A549 (cell line): ENCODE measurements at regions not wholly inside any gene's neighbourhood (a gene's known extent, or its start where the extent isn't known, plus 50 kb on each side); places are given as distances from the start of the nearest gene placed in this dataset.

Source experiments
- ATAC-seq, 2 experiments: fragments of 200-7000 bp in 1 of 2; fragments of >200 bp in 1 of 2; cut with Nextera tagmentation in 1 of 2; cut with Tn5 transposase in 1 of 2; 3 replicates each; pipeline versions ENCODE4 v1.8.0 to v1.9.1; 2018 to 2020; ENCODE audit warnings: mild to moderate bottlenecking in 1 of 2, moderate library complexity in 1 of 2
- CTCF ChIA-PET: fragments of 300-600 bp; sonication (Branson Sonifier 250); formaldehyde crosslinking; extraction: SDS; loops from one replicate; lab custom pipeline; 2021; ENCODE audit warnings: antibody characterized with exemption, inconsistent platforms; lab: Yijun Ruan, JAX
- POLR2A ChIA-PET: fragments of 350-600 bp; formaldehyde crosslinking; extraction: SDS; loops from one replicate; lab custom pipeline; 2021; ENCODE audit warnings: antibody characterized with exemption, inconsistent platforms; lab: Yijun Ruan, JAX
- DNase-seq, 2 experiments: peaks; one replicate each; pipeline versions ENCODE4 v3.0.0 to v3.0.0-alpha.2; 2011 to 2016; ENCODE audit warnings: low read depth in 1 of 2, low spot score in 1 of 2
- FAIRE-seq: peaks from 2 replicates; lab custom pipeline; 2011; peaks lifted over from hg19 to GRCh38; lab: Jason Lieb, UNC
- H3K27ac ChIP-seq, 2 experiments: fragments of >200 bp; sonication (Bioruptor Twin); formaldehyde crosslinking; 3 replicates each; pipeline ENCODE4 v1.5.1; 2016 to 2017
- H3K4me1 ChIP-seq: fragments of >200 bp; sonication (Bioruptor Twin); formaldehyde crosslinking; 3 replicates; pipeline ENCODE4 v1.6.1; 2016
- H3K4me2 ChIP-seq: fragments of >200 bp; sonication (Bioruptor Twin); formaldehyde crosslinking; 3 replicates; pipeline ENCODE4 v1.6.1; 2016
- H3K4me3 ChIP-seq: fragments of >200 bp; sonication (Bioruptor Twin); formaldehyde crosslinking; 3 replicates; pipeline ENCODE4 v1.5.1; 2016
- H3K9me3 ChIP-seq: fragments of >200 bp; sonication (Bioruptor Twin); formaldehyde crosslinking; 3 replicates; pipeline ENCODE4 v1.6.1; 2016
- ATOH8 ChIP-seq: fragments of 250-450 bp; sonication (Bioruptor Pico); IDR thresholded peaks from 2 replicates; pipeline ENCODE4 v1.5.0; 2020; ENCODE audit warnings: low read depth, mild to moderate bottlenecking, moderate library complexity
- CBX8 ChIP-seq: fragments of 200-600 bp; sonication (generic); IDR thresholded peaks from 2 replicates; pipeline ENCODE4 v1.6.1; 2016
- CHD2 ChIP-seq: fragments of 150-350 bp; IDR thresholded peaks from 2 replicates; pipeline ENCODE4 v1.6.1; 2014; ENCODE audit warnings: low read length; ENCODE audit not compliant: partially characterized antibody
- CHD4 ChIP-seq: fragments of 200-600 bp; sonication (generic); IDR thresholded peaks from 2 replicates; pipeline ENCODE4 v1.6.1; 2016; ENCODE audit warnings: antibody characterized with exemption, mild to moderate bottlenecking, borderline replicate concordance
- E2F6 ChIP-seq: IDR thresholded peaks from 2 replicates; pipeline ENCODE4 v1.6.1; 2012; ENCODE audit warnings: low read depth, borderline replicate concordance
- EP300 ChIP-seq, 2 experiments: fragments of >200 bp; sonication (Bioruptor Twin); formaldehyde crosslinking; IDR thresholded peaks; 2 replicates in 1 of 2; 3 replicates in 1 of 2; pipeline ENCODE4 v1.6.1; 2016 to 2017
- FOSB ChIP-seq: fragments of 250-450 bp; sonication (Bioruptor Pico); IDR thresholded peaks from 2 replicates; pipeline ENCODE4 v1.5.0; 2020; ENCODE audit warnings: mild to moderate bottlenecking, moderate library complexity
- FOSL2 ChIP-seq, 2 experiments: fragments of 450-650 bp in 1 of 2; fragments of >200 bp in 1 of 2; sonication (Bioruptor Twin) in 1 of 2; formaldehyde crosslinking; IDR thresholded peaks; 2 replicates each; pipeline versions ENCODE4 v1.5.0 to v1.6.1; 2016 to 2020; ENCODE audit warnings: mild to moderate bottlenecking in 1 of 2, moderate library complexity in 1 of 2
- GATA3 ChIP-seq: IDR thresholded peaks from 2 replicates; pipeline ENCODE4 v1.6.1; 2012; ENCODE audit warnings: borderline replicate concordance
- HDAC2 ChIP-seq: fragments of 200-600 bp; sonication (generic); IDR thresholded peaks from 2 replicates; pipeline ENCODE4 v1.6.1; 2016
- HES2 ChIP-seq: fragments of >200 bp; sonication (Bioruptor Twin); formaldehyde crosslinking; IDR thresholded peaks from 2 replicates; pipeline ENCODE4 v1.6.1; 2016
- HEYL ChIP-seq: fragments of 250-450 bp; sonication (Bioruptor Pico); IDR thresholded peaks from 2 replicates; pipeline ENCODE4 v1.8.0; 2021; ENCODE audit warnings: mild to moderate bottlenecking, moderate library complexity
- JUN ChIP-seq, 2 experiments: fragments of >200 bp; sonication (Bioruptor Twin); formaldehyde crosslinking; IDR thresholded peaks; 2 replicates in 1 of 2; 3 replicates in 1 of 2; pipeline ENCODE4 v1.6.1; 2016 to 2017
- JUNB ChIP-seq: fragments of >200 bp; sonication (Bioruptor Twin); formaldehyde crosslinking; IDR thresholded peaks from 2 replicates; pipeline ENCODE4 v1.6.1; 2016
- MAX ChIP-seq: IDR thresholded peaks from 2 replicates; pipeline ENCODE4 v1.6.1; 2012
- NFE2L2 ChIP-seq: fragments of 150-350 bp; conservative IDR thresholded peaks from 2 replicates; pipeline ENCODE4 v1.6.1; 2014; ENCODE audit warnings: low read length
- RAD21 ChIP-seq, 2 experiments: fragments of >200 bp in 1 of 2; sonication (Bioruptor Twin) in 1 of 2; formaldehyde crosslinking in 1 of 2; IDR thresholded peaks in 1 of 2; conservative IDR thresholded peaks in 1 of 2; 2 replicates in 1 of 2; 3 replicates in 1 of 2; pipeline ENCODE4 v1.6.1; 2012 to 2018; ENCODE audit warnings: inconsistent platforms in 1 of 2
- RCOR1 ChIP-seq: fragments of 150-350 bp; IDR thresholded peaks from 2 replicates; pipeline ENCODE4 v1.6.1; 2014; ENCODE audit warnings: antibody characterized with exemption, low read length, low read depth
- SREBF2 ChIP-seq: fragments of 450-650 bp; IDR thresholded peaks from 2 replicates; pipeline ENCODE4 v1.6.1; 2014; ENCODE audit warnings: mild to moderate bottlenecking, moderate library complexity
- TFCP2L1 ChIP-seq: fragments of 250-450 bp; sonication (Bioruptor Pico); IDR thresholded peaks from 2 replicates; pipeline ENCODE4 v1.5.0; 2021; ENCODE audit warnings: mild to moderate bottlenecking
- ZC3H11A ChIP-seq: fragments of 450-650 bp; IDR thresholded peaks from 2 replicates; pipeline ENCODE4 v1.6.1; 2014; ENCODE audit warnings: antibody characterized with exemption, mild to moderate bottlenecking
- ZFP36 ChIP-seq: fragments of 450-650 bp; IDR thresholded peaks from 2 replicates; pipeline ENCODE4 v1.6.1; 2014; ENCODE audit warnings: borderline replicate concordance; ENCODE audit not compliant: partially characterized antibody
- ZNF302 ChIP-seq: fragments of 250-450 bp; sonication (Bioruptor Pico); IDR thresholded peaks from 2 replicates; pipeline ENCODE4 v1.9.0; 2021; ENCODE audit warnings: inconsistent platforms, mild to moderate bottlenecking, moderate library complexity
- WGBS: methylation state at CpG from one replicate; pipeline ENCODE4 v1.1.6; 2017; ENCODE audit errors: missing lambda C conversion rate; 5-methylcytosine and 5-hydroxymethylcytosine counted together
- TF ChIP-seq, protein P1 (sequence below): fragments of 150-350 bp; IDR thresholded peaks from 2 replicates; pipeline ENCODE4 v1.6.1; 2014; ENCODE audit warnings: low read depth, mild to moderate bottlenecking, low read length
- TF ChIP-seq, protein P2 (sequence below): fragments of 450-650 bp; IDR thresholded peaks from 2 replicates; pipeline ENCODE4 v1.6.1; 2014; ENCODE audit warnings: antibody characterized with exemption

DNA sequence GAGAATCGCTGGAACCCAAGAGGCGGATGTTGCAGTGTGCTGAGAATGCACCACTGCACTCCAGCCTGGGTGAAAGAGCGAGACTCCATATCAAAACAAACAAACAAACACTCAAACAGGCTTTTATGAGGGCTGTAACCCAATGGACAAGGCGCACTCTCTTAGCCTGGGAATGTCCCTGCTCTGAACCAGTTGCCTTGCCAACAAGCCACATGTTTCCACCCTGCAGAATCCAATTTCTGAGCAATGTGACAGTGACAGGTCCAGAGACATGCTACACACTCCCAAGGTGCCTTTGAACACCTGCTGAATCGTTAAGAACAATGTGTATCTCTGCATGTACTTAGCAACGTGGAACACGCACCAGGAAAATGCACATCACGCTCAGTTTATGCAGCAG is 186.8 kb upstream of the AUTS2 start:
- peak in 1 of 2 experiments; percentile 55; a peak in 3 of 6 replicates for ATAC-seq
- 65% methylated on average over 8 of the region's 8 CpGs for WGBS
- no peak for DNase-seq
- ChIA-PET POLR2A (no interaction called here), CTCF (interaction anchor here (1.6 kb wide), 1 partner anchor 521 kb away, joined by 4 read pairs; no protein-coding TSS in a partner anchor)
- peaks cover 23% of the 10 kb centered on the region; the same call in 2 of the 3 replicates for H3K4me1 ChIP-seq
- no peak for TF ChIP-seq HDAC2
- no peak for TF ChIP-seq NFE2L2
- no peak for TF ChIP-seq ZFP36
- no peak for TF ChIP-seq CHD4
- TF ChIP-seq JUNB = no peak
- no peak for TF ChIP-seq ZNF302 (CRISPR knock-in tag)
- TF ChIP-seq, protein P1, sequence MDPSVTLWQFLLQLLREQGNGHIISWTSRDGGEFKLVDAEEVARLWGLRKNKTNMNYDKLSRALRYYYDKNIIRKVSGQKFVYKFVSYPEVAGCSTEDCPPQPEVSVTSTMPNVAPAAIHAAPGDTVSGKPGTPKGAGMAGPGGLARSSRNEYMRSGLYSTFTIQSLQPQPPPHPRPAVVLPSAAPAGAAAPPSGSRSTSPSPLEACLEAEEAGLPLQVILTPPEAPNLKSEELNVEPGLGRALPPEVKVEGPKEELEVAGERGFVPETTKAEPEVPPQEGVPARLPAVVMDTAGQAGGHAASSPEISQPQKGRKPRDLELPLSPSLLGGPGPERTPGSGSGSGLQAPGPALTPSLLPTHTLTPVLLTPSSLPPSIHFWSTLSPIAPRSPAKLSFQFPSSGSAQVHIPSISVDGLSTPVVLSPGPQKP = no peak
- no peak for TF ChIP-seq SREBF2
- TF ChIP-seq HEYL = no peak
- no peak for TF ChIP-seq FOSB
- TF ChIP-seq, all 56 proteins: peak for 0
- H3K9me3 ChIP-seq = no peaks in the 10 kb centered on the region
- no peak overlapping the region; the same call in 2 of the 3 replicates for H3K4me2 ChIP-seq
- H3K27ac ChIP-seq = peak overlapping the region; percentile 57 to 68; a peak in 5 of 6 replicates
- no peak for FAIRE-seq
- H3K4me3 ChIP-seq = no peak overlapping the region

- peak; percentile 78 for FAIRE-seq
- H3K4me1 ChIP-seq = peaks cover 23% of the 10 kb centered on the region; the same call in 2 of the 3 replicates
- H3K27ac ChIP-seq = peak overlapping the region; percentile 57 to 68
- CTCF ChIA-PET = interaction anchor here (1.6 kb wide), 1 partner anchor 519 kb away, joined by 4 read pairs; no protein-coding TSS in a partner anchor
- no peak for TF ChIP-seq RCOR1
- peak; percentile 35; the same call in 1 of the 2 replicates for TF ChIP-seq JUNB
- peak; percentile 93 for TF ChIP-seq ZC3H11A
- no peak for TF ChIP-seq FOSL2 (IDR thresholded peaks at IDR 0.05)
- peak; percentile 62 for TF ChIP-seq FOSL2 (CRISPR knock-in tag; IDR thresholded peaks at IDR 0.05)
- peak; percentile 90 for TF ChIP-seq GATA3
- TF ChIP-seq MAX = peak; percentile 55; the same call in 1 of the 2 replicates
- peak in 1 of 2 experiments; percentile 20; a peak in 1 of 5 replicates for TF ChIP-seq EP300 (IDR thresholded peaks at IDR 0.05)
- peak in 1 of 2 experiments; percentile 33; a peak in 1 of 5 replicates for TF ChIP-seq JUN (IDR thresholded peaks at IDR 0.05)
- no peak for TF ChIP-seq HES2
- no peak for TF ChIP-seq CHD2
- TF ChIP-seq ZFP36 = no peak
- TF ChIP-seq, protein P2, sequence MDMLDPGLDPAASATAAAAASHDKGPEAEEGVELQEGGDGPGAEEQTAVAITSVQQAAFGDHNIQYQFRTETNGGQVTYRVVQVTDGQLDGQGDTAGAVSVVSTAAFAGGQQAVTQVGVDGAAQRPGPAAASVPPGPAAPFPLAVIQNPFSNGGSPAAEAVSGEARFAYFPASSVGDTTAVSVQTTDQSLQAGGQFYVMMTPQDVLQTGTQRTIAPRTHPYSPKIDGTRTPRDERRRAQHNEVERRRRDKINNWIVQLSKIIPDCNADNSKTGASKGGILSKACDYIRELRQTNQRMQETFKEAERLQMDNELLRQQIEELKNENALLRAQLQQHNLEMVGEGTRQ = peak; percentile 85
- TF ChIP-seq, all 56 proteins: peak for 8
- POLR2A ChIA-PET = interaction anchor here (0.7 to 1.1 kb wide), 2 partner anchors 9 to 185 kb away, joined by 3 to 4 read pairs; no protein-coding TSS in a partner anchor
- WGBS = 5% methylated on average over 9 of the region's 9 CpGs
- DNase-seq (peak; percentile 89 to 96), ATAC-seq (peak; percentile 97 to 100)
- H3K9me3 ChIP-seq = no peaks in the 10 kb centered on the region
- H3K4me3 ChIP-seq = no peak overlapping the region
- H3K4me2 ChIP-seq = peak overlapping the region; percentile 71
Observed at GRCh38 chr7:69412331-69413146, 185.7 kb upstream of the AUTS2 start.

- no peak overlapping the region for H3K4me2 ChIP-seq
- 50% methylated on average over 5 of the region's 5 CpGs for WGBS
- no peak for TF ChIP-seq TFCP2L1
- TF ChIP-seq RAD21 (conservative IDR thresholded peaks at IDR 0.05 in 1 of 2, IDR thresholded peaks at IDR 0.05 in 1 of 2) = no peak
- TF ChIP-seq FOSB = no peak
- no peak for TF ChIP-seq NFE2L2
- no peak for TF ChIP-seq FOSL2 (IDR thresholded peaks at IDR 0.05)
- TF ChIP-seq FOSL2 (CRISPR knock-in tag; IDR thresholded peaks at IDR 0.05) = no peak
- TF ChIP-seq ZC3H11A = no peak
- TF ChIP-seq ATOH8 (CRISPR knock-in tag) = no peak
- no peak for TF ChIP-seq ZNF302 (CRISPR knock-in tag)
- TF ChIP-seq ZFP36 = no peak
- TF ChIP-seq E2F6 = no peak
- TF ChIP-seq CHD2 = no peak
- no peak for TF ChIP-seq HEYL
- no peak for TF ChIP-seq CBX8
- FAIRE-seq (no peak), ATAC-seq (no peak), DNase-seq (no peak)
- ChIA-PET POLR2A (no interaction called here), CTCF (no interaction called here)
- no peak overlapping the region for H3K4me3 ChIP-seq
- H3K4me1 ChIP-seq = peaks cover 33% of the 10 kb centered on the region
- peak overlapping the region in 1 of 2 experiments; percentile 21; a peak in 1 of 6 replicates for H3K27ac ChIP-seq
- no peaks in the 10 kb centered on the region for H3K9me3 ChIP-seq
Observed at GRCh38 chr7:69414555-69414954, 183.7 kb upstream of the AUTS2 start.
